CD1c-positive myeloid dendritic cell (primary cell): ENCODE measurements at regions not wholly inside any gene's neighbourhood (a gene's known extent, or its start where the extent isn't known, plus 50 kb on each side); places are given as distances from the start of the nearest gene placed in this dataset.
"Not testable (repeated sequence)": the region's sequence is repeated elsewhere in the genome, so short reads cannot be mapped to it uniquely, and the experiment has no call there.

Source experiments
- DNase-seq: peaks from one replicate; pipeline ENCODE4 v3.0.0-alpha.2; 2016; ENCODE audit errors: extremely low spot score

DNA sequence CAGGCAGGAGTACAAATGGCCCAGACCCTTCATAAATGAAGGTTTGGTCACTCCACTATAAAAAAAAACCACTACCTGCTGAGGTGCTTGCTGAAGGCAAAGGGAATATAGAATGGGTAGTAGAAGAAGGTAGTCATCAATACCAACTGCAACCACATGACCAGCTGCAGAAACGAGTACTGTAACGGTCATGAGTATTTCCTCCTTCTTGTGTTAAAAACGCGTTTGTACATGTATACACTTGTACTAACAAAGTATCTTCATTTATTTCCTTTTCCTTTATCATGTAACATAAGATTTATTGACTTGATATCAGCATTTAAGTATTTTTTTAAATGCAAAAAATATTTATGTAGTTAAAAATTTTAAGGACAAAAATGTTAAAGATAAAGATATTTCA lies 238.6 kb downstream of the TFAP2B start:
- no peak for DNase-seq

DNA sequence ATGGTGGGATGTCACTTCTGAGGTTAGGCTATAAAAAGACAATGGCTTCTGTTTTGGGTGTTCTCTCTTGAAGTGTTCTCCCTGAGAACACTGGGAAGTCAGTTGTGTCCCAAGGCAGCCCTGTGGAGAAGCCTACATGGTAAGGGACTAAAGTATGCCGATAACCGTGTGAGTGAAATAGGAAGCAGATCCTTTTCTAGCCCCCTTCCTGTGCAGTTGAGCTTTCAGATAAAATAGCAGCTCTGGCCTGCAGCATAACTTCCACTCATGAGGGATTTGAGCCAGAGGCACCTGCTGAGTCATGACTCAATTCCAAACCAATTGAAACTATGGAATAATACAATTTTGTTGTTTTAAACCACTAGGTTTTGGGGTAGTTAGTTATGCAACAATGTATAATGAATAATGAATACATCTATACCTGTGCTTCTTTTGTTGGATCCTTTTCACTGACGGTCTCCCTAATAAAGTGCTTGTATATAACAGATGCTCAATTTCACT lies 241.6 kb downstream of the TFAP2B start:
- no peak for DNase-seq

DNA sequence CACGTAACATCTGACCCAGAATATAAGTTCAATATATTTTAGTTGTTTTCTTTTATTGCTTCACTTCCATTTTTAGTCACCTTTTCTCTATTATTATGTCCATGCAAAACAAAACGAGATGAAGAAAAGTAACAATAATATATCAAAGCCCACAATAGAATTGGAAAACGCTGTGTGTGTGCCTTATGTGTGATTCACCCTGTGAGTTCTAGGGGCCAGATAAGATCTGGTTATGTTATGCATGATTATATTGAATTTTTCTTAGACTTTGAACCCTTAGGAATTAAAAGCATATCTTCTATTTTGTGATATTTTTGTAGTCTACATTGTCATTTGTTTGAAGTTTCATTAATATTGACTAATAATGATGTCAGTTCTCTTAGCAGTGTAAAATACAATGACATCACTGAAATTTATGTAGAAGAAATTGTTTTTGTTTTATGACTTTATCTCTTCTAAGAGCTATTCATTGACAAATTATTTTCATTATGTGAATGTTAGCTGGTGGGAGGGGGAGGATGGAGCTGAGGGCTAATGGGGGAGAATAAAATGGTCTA lies 243.6 kb downstream of the TFAP2B start:
- DNase-seq = no peak

GRCh38 chr6:51077821-51078518 lies 259.3 kb downstream of the TFAP2B start:
- DNase-seq = no peak

GRCh38 chr6:51090343-51090742 lies 271.7 kb downstream of the TFAP2B start:
- DNase-seq = no peak

GRCh38 chr6:51093871-51094270 lies 275.2 kb downstream of the TFAP2B start:
- DNase-seq = no peak

GRCh38 chr6:51094271-51094670 lies 275.6 kb downstream of the TFAP2B start:
- no peak for DNase-seq

GRCh38 chr6:51098246-51098645 lies 279.6 kb downstream of the TFAP2B start:
- DNase-seq = no peak

DNA sequence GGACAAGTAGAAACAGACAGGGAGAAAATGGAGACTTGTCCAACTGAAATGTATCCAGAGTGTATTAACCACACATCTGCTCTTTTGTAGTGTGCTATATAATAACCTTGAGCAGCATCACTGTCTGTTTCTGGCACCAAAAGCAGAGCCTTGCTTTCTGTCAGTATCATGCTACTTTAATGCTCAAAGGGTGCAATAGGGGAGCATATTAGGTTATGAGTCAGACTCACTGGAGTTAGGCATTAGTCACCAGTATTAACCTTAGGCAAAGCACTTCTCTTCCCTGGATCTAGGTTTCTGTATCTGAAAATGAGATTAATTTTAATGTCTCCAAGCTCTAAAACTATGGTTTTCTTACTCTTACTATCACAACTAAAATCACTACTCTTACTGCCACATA lies 280.1 kb downstream of the TFAP2B start:
- DNase-seq = no peak

DNA sequence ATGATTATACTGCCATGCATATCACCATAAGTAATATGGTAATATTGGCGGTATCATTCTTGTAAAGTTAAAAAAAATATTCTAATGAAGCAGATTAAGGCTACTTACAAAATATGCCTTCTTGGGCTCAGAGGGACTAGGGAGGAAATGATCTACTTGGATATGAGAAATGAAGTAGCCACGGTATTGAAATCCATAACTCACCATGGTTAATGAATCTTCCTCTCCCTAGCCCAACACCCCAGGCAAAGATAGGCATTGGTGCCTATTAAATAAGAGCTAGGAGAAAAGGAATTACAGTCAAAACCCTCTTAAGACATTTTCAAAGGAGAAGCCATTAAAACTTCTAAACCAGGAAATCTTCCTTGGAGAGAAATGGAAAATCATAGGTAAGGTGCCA lies 280.5 kb downstream of the TFAP2B start:
- no peak for DNase-seq

DNA sequence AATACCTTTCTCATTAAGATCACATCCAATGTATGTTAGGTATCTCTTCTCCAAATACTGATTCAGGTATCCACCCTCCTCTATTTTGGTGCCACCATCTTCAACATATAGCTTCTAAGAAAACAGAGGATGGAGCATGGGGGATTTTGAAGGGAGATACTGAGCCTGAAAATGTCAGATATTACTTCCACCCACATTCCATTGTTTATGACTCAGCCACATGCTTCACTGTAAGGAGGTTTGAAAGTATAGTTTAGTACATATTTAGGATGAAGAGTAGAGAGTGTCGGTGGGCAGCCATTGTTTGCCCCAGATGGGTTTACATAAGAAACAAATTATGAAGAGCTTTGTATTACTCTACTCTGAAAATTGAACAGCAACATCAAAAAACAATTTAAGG lies 286.7 kb downstream of the TFAP2B start:
- DNase-seq = no peak

GRCh38 chr6:51107769-51108203 lies 289.1 kb downstream of the TFAP2B start:
- no peak for DNase-seq

- no peak for DNase-seq
Measured at GRCh38 chr6:51108563-51109234, 290.0 kb downstream of the TFAP2B start.

- DNase-seq = no peak
Measured at GRCh38 chr6:51112731-51113130, 294.1 kb downstream of the TFAP2B start.

DNA sequence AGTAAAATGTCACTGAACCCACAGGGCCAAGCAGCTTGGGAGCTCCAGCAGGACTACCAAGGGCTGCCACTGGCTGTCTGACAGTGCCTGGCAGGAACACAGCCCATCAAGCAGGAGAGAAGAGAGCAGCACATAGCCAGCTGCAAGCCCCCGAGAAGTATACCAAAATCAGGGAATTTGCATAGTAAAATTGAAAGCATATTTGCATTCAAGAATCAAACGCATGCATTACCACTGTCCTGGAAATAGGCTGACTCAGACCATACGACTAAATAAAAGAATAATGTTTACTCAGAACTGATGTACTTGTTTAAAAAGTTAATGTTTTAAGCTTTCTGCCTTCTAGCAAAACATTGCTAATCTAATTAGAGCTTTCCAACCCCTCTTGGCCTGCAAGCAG lies 298.1 kb downstream of the TFAP2B start:
- DNase-seq = no peak

- DNase-seq = no peak
Measured at GRCh38 chr6:51118792-51119191, 300.1 kb downstream of the TFAP2B start.

DNA sequence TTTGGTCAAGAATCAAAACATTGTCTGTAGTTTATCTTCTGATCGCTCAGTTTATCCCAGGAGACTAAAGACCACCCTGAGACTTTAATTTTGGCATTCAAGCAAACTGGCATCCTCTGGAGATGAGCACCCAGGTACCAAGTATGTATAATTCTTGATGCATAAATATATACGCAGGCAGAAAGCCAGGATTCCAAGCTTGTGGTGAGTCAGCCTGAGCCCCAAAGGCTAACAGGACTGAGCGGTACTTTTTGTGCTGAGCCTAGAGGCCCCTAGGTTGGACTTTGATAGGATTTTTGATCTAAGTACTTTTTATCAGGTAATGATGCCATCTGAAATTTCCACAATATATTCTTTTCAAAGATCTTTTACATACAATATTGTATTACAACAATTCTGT lies 301.3 kb downstream of the TFAP2B start:
- DNase-seq = no peak

DNA sequence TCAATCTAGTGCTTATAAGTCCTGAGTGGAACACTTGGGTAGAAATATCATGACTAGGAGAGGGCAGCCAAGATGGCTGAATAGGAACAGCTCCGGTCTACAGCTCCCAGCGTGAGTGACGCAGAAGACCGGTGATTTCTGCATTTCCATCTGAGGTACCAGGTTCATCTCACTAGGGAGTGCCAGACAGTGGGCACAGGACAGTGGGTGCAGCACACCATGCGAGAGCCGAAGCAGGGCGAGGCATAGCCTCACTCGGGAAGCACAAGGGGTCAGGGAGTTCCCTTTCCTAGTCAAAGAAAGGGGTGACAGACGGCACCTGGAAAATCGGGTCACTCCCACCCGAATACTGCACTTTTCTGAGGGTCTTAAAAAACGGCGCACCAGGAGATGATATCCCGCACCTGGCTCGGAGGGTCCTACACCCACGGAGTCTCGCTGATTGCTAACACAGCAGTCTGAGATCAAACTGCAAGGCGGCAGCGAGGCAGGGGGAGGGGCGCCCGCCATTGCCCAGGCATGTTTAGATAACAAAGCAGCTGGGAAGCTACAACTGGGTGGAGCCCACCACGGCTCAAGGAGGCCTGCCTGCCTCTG lies 302.8 kb downstream of the TFAP2B start:
- not testable (repeated sequence) for DNase-seq

DNA sequence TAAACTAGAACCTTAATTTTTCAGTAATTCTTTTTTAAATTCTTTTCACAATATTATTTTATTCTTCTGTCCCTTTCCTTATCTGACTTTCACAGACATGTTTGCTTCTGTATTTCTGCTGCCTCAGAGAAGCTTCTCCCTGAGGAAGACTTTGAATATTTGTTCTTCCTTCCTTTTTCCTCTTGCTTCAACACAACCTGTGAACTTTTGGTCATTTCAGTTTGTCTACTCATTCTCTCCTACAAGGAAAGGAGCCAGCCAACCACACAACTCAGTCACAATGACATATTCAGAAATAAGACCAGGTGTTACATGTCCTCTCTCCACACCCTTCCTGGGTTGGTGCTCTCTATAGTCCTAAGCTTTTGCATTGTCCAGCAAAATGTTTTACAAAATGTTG lies 310.4 kb downstream of the TFAP2B start:
- DNase-seq = no peak

GRCh38 chr6:51137777-51138176 lies 319.1 kb downstream of the TFAP2B start:
- no peak for DNase-seq

GRCh38 chr6:51139950-51140385 lies 321.3 kb downstream of the TFAP2B start:
- DNase-seq = no peak

- no peak for DNase-seq
Measured at GRCh38 chr6:51141080-51141479, 322.4 kb downstream of the TFAP2B start.

DNA sequence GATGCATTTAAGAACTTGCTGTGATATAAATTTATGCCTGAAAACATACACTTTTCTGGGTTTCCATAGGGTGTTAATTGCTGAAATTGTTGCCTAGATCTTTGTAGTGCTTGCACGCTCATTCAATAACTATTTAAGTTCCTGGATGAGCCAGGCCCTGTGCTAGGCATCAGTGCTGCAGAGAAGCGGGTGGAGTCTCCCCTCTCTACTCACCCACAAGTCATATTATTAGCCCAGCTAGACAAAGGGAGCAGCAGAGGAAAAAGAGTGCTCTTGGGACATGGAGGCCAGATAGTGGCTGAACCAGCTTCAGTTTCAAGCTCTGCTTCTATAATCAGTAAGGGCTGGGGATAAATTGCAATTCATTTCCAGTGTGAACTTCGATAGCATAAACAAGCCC lies 329.1 kb downstream of the TFAP2B start:
- no peak for DNase-seq
